ENCODE measurements at regions not wholly inside any gene's neighbourhood (a gene's known extent, or its start where the extent isn't known, plus 50 kb on each side); places are given as distances from the start of the nearest gene placed in this dataset.
A peak's percentile ranks its signal among the peaks of the same experiment; 100 is the strongest.

DNA sequence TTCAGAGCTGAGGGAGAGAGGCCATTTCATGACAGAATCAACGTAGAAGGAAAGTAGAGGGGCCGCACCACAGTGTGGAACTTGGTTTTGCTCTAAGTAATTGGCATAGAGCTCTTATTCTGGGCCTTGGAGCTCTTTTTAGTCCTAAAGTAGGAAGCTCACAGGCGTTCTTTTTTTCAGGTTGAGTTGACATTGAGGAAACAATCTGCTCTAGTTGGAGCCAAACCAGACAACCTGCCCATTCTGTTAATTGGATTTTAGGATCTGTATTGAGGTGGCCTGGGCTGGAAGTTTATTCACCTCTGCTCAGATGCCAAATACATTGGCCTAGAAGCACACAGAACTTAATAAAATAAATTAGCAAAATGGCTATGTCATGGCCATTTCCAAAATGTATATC, 1093.9 kb downstream of the ADGRL2 start:
- DNase-seq (ENCODE audit: low read depth in 2 of 2): no peak

- DNase-seq (ENCODE audit: low read depth in 2 of 2): no peak
Measured at GRCh38 chr1:82893712-82894470, 1093.2 kb downstream of the ADGRL2 start.

GRCh38 chr1:82880506-82880905, 1079.8 kb downstream of the ADGRL2 start:
- no peak for DNase-seq (ENCODE audit: low read depth in 2 of 2)

- DNase-seq (ENCODE audit: low read depth in 2 of 2): no peak
Measured at GRCh38 chr1:82879701-82880305, 1079.1 kb downstream of the ADGRL2 start.

GRCh38 chr1:82875170-82875569, 1074.4 kb downstream of the ADGRL2 start:
- no peak for DNase-seq (ENCODE audit: low read depth in 2 of 2)

- no peak for DNase-seq (ENCODE audit: low read depth in 2 of 2)
Measured at GRCh38 chr1:82874041-82874440, 1073.3 kb downstream of the ADGRL2 start.

- no peak for DNase-seq (ENCODE audit: low read depth in 2 of 2)
Measured at GRCh38 chr1:82870332-82870731, 1069.6 kb downstream of the ADGRL2 start.

DNA sequence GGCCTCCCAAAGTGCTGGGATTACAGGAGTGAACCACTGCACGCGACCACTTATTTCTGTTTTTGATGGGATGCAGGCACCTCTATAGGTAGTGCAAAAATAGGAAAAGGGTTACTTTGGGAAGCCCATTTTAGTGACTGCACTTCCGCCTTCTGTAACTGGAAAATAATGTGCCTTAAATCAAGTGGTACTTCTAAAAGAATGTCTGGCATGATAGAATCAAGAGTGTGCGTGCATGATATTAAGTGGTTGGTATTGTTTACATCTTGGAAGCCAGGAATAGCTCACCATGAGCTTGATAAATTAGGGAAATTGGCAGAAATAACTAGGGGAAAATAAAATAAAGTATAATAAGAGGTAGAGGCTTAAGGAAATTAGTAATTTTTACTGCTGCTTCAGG, 1067.0 kb downstream of the ADGRL2 start:
- no peak for DNase-seq (ENCODE audit: low read depth in 2 of 2)

DNA sequence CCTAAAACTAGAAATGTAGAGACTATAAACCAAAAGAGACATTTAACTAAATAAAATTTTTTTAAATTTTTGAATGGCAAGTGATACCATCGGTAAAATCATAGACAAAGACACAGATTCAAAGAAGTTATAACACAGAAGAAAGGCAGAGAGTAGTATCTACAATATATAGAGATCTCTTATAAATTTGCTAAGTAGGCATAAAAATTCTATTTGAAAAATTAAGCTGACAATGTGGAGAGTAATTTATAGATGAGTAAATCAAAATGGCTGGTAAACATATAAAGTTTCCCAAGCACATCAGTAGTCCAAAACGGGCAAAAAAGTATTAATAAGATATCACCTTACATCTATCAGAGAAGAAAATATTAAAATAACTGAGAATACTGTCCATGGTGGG, 1061.0 kb downstream of the ADGRL2 start:
- no peak for DNase-seq (ENCODE audit: low read depth in 2 of 2)

DNA sequence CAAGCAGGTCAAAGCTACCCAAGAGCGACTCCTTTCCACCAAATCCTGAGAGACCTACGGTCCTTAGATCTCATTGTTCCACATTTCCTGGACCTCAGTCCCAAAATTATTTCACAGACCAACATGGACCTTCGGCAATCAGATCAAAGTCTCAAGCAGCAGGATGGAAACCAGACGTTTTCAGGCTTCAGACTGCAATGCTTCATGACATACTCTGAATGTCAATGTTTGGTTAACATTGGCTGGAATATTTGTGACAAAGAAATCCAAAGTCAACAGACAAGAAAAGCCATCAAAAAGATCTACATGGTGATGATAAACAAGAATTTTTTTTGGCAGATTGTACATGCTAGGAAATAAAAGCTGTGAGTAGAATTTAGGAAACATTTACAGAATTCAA, 1057.3 kb downstream of the ADGRL2 start:
- DNase-seq (ENCODE audit: low read depth in 2 of 2): no peak

- no peak for DNase-seq (ENCODE audit: low read depth in 2 of 2)
Measured at GRCh38 chr1:82849460-82849859, 1048.7 kb downstream of the ADGRL2 start.

GRCh38 chr1:82848043-82848442, 1047.3 kb downstream of the ADGRL2 start:
- DNase-seq (ENCODE audit: low read depth in 2 of 2): no peak

- no peak for DNase-seq (ENCODE audit: low read depth in 2 of 2)
Measured at GRCh38 chr1:82845866-82846265, 1045.1 kb downstream of the ADGRL2 start.

GRCh38 chr1:82844911-82845827, 1044.4 kb downstream of the ADGRL2 start:
- DNase-seq (ENCODE audit: low read depth in 2 of 2): no peak

DNA sequence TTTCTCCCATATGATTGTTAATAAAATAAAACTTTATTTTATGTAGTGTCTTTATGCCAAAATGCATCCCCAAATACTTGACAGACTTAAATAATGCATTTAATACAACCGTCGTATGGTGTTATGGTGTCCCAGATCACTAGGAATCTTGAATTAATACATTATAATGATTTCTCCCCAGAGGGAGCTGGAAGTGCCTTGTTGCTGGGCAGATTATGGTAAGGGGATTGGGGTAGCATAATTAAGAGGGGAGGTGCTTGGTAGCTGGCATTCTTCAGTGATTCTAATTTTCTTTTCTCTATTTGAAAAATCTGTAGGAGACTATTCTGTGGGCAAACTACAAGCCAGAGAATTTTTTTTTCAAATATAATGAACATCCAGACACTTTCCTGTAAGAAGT, 1043.7 kb downstream of the ADGRL2 start:
- no peak for DNase-seq (ENCODE audit: low read depth in 2 of 2)

- DNase-seq (ENCODE audit: low read depth in 2 of 2): no peak
Measured at GRCh38 chr1:82843876-82844275, 1043.1 kb downstream of the ADGRL2 start.

GRCh38 chr1:82840192-82840591, 1039.5 kb downstream of the ADGRL2 start:
- no peak for DNase-seq (ENCODE audit: low read depth in 2 of 2)

DNA sequence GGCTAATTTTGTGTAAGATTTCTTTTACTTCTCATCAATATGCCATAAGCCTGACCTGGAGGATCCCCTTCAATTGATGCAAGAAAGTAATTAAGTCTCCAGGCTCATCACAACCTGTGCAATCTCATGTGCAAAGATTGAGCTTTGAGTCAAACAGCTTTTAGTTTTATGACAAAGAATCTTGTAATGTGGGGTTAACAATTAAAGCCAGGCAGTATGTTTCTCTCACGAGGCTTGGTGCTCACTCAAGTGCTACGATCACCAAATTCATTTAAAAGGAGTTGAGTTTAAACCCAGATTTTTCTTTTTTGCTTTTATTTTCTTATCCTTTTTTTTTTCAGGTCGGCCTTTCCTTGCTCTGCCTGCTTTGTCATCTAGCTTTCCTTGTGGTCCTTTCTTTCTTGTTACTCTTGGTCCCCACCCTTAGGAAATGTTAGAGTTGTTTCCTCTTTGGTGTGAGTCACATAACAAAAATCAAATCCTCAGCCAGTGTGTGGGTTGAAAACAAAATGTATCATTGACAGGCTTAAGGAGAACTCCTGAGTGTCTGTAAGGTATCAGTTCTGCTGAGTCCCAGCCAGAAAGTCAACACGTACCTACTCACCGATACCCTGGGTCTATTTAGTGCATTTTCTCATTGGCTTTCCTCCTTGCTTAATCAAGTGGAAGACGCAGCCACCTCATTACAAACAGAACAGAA, 1037.2 kb downstream of the ADGRL2 start:
- DNase-seq (ENCODE audit: low read depth in 2 of 2): peak in 1 of 2 experiments; percentile 23

DNA sequence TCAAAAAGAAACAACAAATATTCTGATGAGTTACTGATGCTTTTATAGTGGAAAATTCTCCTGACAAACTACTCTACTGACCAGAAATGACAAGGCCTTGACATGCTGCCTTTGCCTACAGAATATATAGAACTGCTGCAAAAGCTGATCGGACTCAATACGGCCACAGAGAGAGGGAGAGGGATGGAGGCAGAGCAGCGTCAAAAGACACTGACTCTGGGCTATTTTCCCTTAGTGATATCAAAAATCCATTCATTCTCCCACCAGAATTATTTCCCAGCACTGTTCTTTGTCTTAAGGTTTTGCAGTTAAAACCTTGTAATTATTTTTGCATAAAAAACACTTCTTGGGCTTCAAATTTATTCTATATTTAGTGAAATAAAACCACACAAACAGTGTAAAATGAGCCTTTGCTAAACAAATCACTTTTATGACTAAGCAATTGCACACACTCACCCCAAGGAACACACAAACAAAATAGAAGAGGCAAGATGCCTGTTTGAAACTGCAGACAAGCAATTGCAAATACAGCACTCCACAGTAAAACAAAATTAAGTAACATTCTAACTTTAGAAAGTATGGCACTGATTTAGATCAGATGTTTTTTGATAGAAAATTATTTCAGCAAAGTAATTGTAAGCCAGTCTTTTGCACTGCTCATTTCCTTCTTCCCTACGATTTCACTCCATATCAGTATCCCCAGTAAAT, 1036.4 kb downstream of the ADGRL2 start:
- no peak for DNase-seq (ENCODE audit: low read depth in 2 of 2)

GRCh38 chr1:82836213-82836972, 1035.7 kb downstream of the ADGRL2 start:
- DNase-seq (ENCODE audit: low read depth in 2 of 2): no peak
